Stimulated activated CD8-positive, alpha-beta memory T cell treated with anti-CD3 and anti-CD28 coated beads, Interleukin-4, amount 100 ng/mL, for 1 hour (primary cell): ENCODE measurements at regions not wholly inside any gene's neighbourhood (a gene's known extent, or its start where the extent isn't known, plus 50 kb on each side); places are given as distances from the start of the nearest gene placed in this dataset.

Experiments
- DNase-seq, 2 donors: peaks; one replicate each; pipeline ENCODE4 v3.0.0-alpha.2; 2020; ENCODE audit warnings: low read depth in 2 of 2, low spot score in 1 of 2

GRCh38 chr1:5308249-5308648 lies 653.8 kb downstream of the AJAP1 start:
- DNase-seq = no peak

GRCh38 chr1:5304702-5305101 lies 650.3 kb downstream of the AJAP1 start:
- DNase-seq = no peak

- DNase-seq = no peak
Observed at GRCh38 chr1:5298376-5298775, 644.0 kb downstream of the AJAP1 start.

GRCh38 chr1:5297886-5298239 lies 643.5 kb downstream of the AJAP1 start:
- no peak for DNase-seq

- DNase-seq = no peak
Observed at GRCh38 chr1:5297180-5297885, 642.9 kb downstream of the AJAP1 start.

GRCh38 chr1:5296557-5297179 lies 642.3 kb downstream of the AJAP1 start:
- DNase-seq = no peak

GRCh38 chr1:5296095-5296494 lies 641.7 kb downstream of the AJAP1 start:
- no peak for DNase-seq

- DNase-seq = no peak
Observed at GRCh38 chr1:5291889-5292288, 637.5 kb downstream of the AJAP1 start.

- DNase-seq = no peak
Observed at GRCh38 chr1:5287178-5288150, 633.1 kb downstream of the AJAP1 start.

GRCh38 chr1:5286244-5286643 lies 631.8 kb downstream of the AJAP1 start:
- peak in 1 of 2 donors; percentile 28 for DNase-seq

GRCh38 chr1:5274527-5274926 lies 620.1 kb downstream of the AJAP1 start:
- no peak for DNase-seq

GRCh38 chr1:5273280-5274003 lies 619.0 kb downstream of the AJAP1 start:
- DNase-seq = no peak

- no peak for DNase-seq
Observed at GRCh38 chr1:5272325-5272724, 617.9 kb downstream of the AJAP1 start.

GRCh38 chr1:5271264-5271663 lies 616.9 kb downstream of the AJAP1 start:
- DNase-seq = no peak

GRCh38 chr1:5269901-5270300 lies 615.5 kb downstream of the AJAP1 start:
- no peak for DNase-seq

- no peak for DNase-seq
Observed at GRCh38 chr1:5267603-5268235, 613.3 kb downstream of the AJAP1 start.

- no peak for DNase-seq
Observed at GRCh38 chr1:5265438-5266075, 611.1 kb downstream of the AJAP1 start.

- DNase-seq = no peak
Observed at GRCh38 chr1:5264476-5264875, 610.1 kb downstream of the AJAP1 start.

GRCh38 chr1:5256793-5257192 lies 602.4 kb downstream of the AJAP1 start:
- no peak for DNase-seq

- DNase-seq = no peak
Observed at GRCh38 chr1:5254975-5255374, 600.6 kb downstream of the AJAP1 start.
